ENCODE measurements at regions not wholly inside any gene's neighbourhood (a gene's known extent, or its start where the extent isn't known, plus 50 kb on each side); places are given as distances from the start of the nearest gene placed in this dataset.

GRCh38 chr7:95668504-95669018 lies 72.2 kb upstream of the PDK4 start:
- Histone ChIP-seq H3K27ac (ENCODE audit: low read length) (no peak overlapping the region), H3K27me3 (ENCODE audit: control insufficient read depth, insufficient read depth) (no peaks in the 10 kb centered on the region), H3K4me3 (ENCODE audit: low read length) (no peak overlapping the region), H3K4me1 (ENCODE audit: control insufficient read depth, insufficient read depth, low read length) (no peaks in the 10 kb centered on the region), H3K9me3 (ENCODE audit: control insufficient read depth, low read length) (no peaks in the 10 kb centered on the region)
- 92% methylated on average over 4 of the region's 4 CpGs for WGBS
- intact Hi-C loops (cut with DNase I), result no loop called here
- no peak for ATAC-seq
- no peak for DNase-seq

DNA sequence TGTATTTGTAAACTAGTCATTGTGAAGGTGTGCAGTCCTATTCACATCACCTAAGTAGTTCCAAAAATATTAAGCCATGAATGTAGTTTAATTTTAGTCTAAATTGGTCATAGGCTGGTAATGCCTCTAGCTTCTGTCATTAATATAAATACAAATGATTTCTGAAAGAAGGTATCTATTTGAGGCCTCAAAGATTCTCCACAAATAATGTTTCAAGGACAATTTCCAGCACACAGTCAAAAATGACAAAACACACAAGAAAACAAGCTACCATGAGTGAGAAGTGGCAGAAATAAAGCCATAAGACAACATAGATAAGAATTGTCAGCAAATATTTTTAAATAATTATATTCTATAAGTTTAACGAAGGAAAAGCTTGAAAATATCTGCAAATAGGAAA lies 66.7 kb upstream of the PDK4 start:
- intact Hi-C loops (cut with DNase I), result no loop called here
- Histone ChIP-seq H3K4me1 (ENCODE audit: control insufficient read depth, insufficient read depth, low read length) (no peaks in the 10 kb centered on the region), H3K27me3 (ENCODE audit: control insufficient read depth, insufficient read depth) (no peaks in the 10 kb centered on the region), H3K27ac (ENCODE audit: low read length) (no peak overlapping the region), H3K9me3 (ENCODE audit: control insufficient read depth, low read length) (no peaks in the 10 kb centered on the region), H3K4me3 (ENCODE audit: low read length) (no peak overlapping the region)
- 74% methylated on average over 1 of the region's 1 CpG for WGBS
- ATAC-seq, result no peak
- DNase-seq, result no peak

GRCh38 chr7:95660023-95660434 lies 63.7 kb upstream of the PDK4 start:
- H3K4me3 ChIP-seq (ENCODE audit: low read length), result no peak overlapping the region
- no peak overlapping the region for H3K27ac ChIP-seq (ENCODE audit: low read length)
- 72% methylated on average over 3 of the region's 3 CpGs for WGBS
- H3K4me1 ChIP-seq (ENCODE audit: control insufficient read depth, insufficient read depth, low read length), result no peaks in the 10 kb centered on the region
- no peaks in the 10 kb centered on the region for H3K9me3 ChIP-seq (ENCODE audit: control insufficient read depth, low read length)
- intact Hi-C loops (cut with DNase I), result no loop called here
- DNase-seq (no peak), ATAC-seq (peak; percentile 76 to 90)
- no peaks in the 10 kb centered on the region for H3K27me3 ChIP-seq (ENCODE audit: control insufficient read depth, insufficient read depth)

GRCh38 chr7:95658676-95659075 lies 62.4 kb upstream of the PDK4 start:
- no peak overlapping the region for H3K4me3 ChIP-seq (ENCODE audit: low read length)
- H3K27me3 ChIP-seq (ENCODE audit: control insufficient read depth, insufficient read depth), result no peaks in the 10 kb centered on the region
- intact Hi-C loops (cut with DNase I), result no loop called here
- DNase-seq (no peak), ATAC-seq (no peak)
- no peaks in the 10 kb centered on the region for H3K4me1 ChIP-seq (ENCODE audit: control insufficient read depth, insufficient read depth, low read length)
- no peaks in the 10 kb centered on the region for H3K9me3 ChIP-seq (ENCODE audit: control insufficient read depth, low read length)
- H3K27ac ChIP-seq (ENCODE audit: low read length), result no peak overlapping the region
- 73% methylated on average over 7 of the region's 7 CpGs for WGBS

GRCh38 chr7:95649546-95649945 lies 53.2 kb upstream of the PDK4 start:
- no peaks in the 10 kb centered on the region for H3K9me3 ChIP-seq (ENCODE audit: control insufficient read depth, low read length)
- H3K27ac ChIP-seq (ENCODE audit: low read length), result no peak overlapping the region
- DNase-seq, result no peak
- ATAC-seq, result no peak
- intact Hi-C loops (cut with DNase I), result no loop called here
- H3K4me1 ChIP-seq (ENCODE audit: control insufficient read depth, insufficient read depth, low read length), result no peaks in the 10 kb centered on the region
- no peaks in the 10 kb centered on the region for H3K27me3 ChIP-seq (ENCODE audit: control insufficient read depth, insufficient read depth)
- WGBS, result 64% methylated on average over 3 of the region's 3 CpGs
- H3K4me3 ChIP-seq (ENCODE audit: low read length), result no peak overlapping the region

DNA sequence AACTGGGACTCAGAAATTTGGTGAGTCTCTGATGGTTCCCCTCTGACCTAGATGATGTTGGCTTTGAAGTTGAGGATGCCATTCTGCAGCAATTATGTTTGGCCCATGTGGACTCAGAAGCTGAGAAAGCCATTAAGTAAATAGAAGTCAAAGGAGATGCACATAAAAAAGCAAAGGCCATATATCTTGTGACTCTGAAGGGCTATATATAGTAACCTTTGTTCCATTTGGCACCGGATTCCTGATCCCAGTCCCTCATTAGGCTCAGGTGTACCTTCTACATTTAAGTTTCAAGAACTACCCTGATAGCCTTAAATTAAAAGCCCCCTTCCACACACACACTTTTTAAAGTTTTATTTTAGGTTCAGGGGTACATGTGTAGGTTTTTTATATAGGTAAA lies 50.0 kb upstream of the PDK4 start:
- DNase-seq (no peak), ATAC-seq (no peak)
- Histone ChIP-seq H3K4me3 (ENCODE audit: low read length) (no peak overlapping the region), H3K27ac (ENCODE audit: low read length) (no peak overlapping the region), H3K4me1 (ENCODE audit: control insufficient read depth, insufficient read depth, low read length) (peaks cover 2% of the 10 kb centered on the region), H3K9me3 (ENCODE audit: control insufficient read depth, low read length) (no peaks in the 10 kb centered on the region), H3K27me3 (ENCODE audit: control insufficient read depth, insufficient read depth) (no peaks in the 10 kb centered on the region)
- 79% methylated on average over 1 of the region's 1 CpG for WGBS
- intact Hi-C loops (cut with DNase I), result no loop called here
